ENCODE measurements at regions not wholly inside any gene's neighbourhood (a gene's known extent, or its start where the extent isn't known, plus 50 kb on each side); places are given as distances from the start of the nearest gene placed in this dataset.

DNA sequence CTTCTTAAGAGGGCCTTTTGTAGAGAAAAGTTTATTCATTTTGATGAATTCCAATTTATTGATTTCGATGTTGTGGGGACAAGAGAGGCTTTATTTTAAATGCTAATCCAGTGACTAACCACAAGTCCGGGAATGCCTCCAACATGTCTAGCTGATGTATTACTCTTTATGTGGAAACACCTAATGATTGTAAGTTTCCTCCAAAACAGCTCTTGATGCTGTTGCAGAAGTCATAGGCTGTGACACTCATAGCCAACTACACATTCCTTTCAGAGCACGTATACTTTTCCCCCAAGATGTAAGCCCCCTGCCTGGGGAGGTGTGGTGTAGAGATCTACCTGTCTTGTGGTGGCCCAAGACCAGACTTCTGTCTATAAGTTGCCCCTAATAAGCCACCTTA is 61.3 kb upstream of the RNF24 start:
- TF ChIP-seq, protein P1, sequence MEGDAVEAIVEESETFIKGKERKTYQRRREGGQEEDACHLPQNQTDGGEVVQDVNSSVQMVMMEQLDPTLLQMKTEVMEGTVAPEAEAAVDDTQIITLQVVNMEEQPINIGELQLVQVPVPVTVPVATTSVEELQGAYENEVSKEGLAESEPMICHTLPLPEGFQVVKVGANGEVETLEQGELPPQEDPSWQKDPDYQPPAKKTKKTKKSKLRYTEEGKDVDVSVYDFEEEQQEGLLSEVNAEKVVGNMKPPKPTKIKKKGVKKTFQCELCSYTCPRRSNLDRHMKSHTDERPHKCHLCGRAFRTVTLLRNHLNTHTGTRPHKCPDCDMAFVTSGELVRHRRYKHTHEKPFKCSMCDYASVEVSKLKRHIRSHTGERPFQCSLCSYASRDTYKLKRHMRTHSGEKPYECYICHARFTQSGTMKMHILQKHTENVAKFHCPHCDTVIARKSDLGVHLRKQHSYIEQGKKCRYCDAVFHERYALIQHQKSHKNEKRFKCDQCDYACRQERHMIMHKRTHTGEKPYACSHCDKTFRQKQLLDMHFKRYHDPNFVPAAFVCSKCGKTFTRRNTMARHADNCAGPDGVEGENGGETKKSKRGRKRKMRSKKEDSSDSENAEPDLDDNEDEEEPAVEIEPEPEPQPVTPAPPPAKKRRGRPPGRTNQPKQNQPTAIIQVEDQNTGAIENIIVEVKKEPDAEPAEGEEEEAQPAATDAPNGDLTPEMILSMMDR (IDR thresholded peaks at IDR 0.05): no peak
- no peak for TF ChIP-seq ZFX (IDR thresholded peaks at IDR 0.05; ENCODE audit: borderline replicate concordance)

All from 22Rv1 (cell line).